ENCODE measurements at regions not wholly inside any gene's neighbourhood (a gene's known extent, or its start where the extent isn't known, plus 50 kb on each side); places are given as distances from the start of the nearest gene placed in this dataset.

DNA sequence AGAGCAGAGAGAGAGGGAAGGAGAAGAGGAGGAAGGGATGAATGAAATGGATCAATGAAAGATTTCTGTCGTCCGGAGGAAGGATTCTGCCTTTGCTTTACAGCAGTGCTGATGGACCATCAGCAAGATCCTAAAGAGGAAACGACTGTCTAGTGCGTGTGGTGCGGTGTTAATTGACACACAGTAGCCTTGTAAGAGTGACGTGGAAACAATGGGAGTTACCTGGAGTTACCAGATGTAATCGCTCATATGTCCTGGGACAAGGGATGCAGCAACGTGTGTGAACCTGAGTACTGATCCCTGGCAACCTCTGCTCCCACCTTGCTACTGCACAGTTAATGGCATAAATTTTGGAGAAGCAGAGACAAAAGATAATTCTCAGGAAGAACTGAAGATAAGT is 62.6 kb upstream of the TPRG1 start:
- H3K4me3 ChIP-seq (ENCODE audit: low read depth, low read length), result no peak overlapping the region
- no peak for TF ChIP-seq CTCF (IDR thresholded peaks at IDR 0.05; ENCODE audit: low read depth, low read length)

DNA sequence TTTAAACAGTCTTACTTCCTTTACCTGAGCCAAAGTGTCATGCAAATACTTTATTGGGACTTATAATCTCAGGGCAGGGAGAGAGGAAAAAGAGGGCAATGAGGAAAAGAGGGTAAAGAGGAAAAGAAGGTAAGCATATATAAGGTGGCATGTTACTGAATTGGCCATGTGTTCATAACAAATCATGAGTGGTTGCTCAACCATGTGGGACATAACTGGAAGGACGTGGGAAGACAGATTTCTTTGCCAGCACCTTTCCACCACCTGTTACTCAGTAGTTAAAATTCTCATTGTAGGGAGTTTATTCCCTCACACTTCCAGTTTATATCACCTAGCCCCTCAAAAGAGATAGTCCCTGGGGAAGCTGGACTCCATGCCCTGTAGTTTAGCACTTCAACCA is 54.7 kb upstream of the TPRG1 start:
- no peak overlapping the region for H3K4me3 ChIP-seq (ENCODE audit: low read depth, low read length)
- no peak for TF ChIP-seq CTCF (IDR thresholded peaks at IDR 0.05; ENCODE audit: low read depth, low read length)

- no peak overlapping the region for H3K4me3 ChIP-seq (ENCODE audit: low read depth, low read length)
- no peak for TF ChIP-seq CTCF (IDR thresholded peaks at IDR 0.05; ENCODE audit: low read depth, low read length)
Observed at GRCh38 chr3:189118896-189119295, 52.9 kb upstream of the TPRG1 start.

DNA sequence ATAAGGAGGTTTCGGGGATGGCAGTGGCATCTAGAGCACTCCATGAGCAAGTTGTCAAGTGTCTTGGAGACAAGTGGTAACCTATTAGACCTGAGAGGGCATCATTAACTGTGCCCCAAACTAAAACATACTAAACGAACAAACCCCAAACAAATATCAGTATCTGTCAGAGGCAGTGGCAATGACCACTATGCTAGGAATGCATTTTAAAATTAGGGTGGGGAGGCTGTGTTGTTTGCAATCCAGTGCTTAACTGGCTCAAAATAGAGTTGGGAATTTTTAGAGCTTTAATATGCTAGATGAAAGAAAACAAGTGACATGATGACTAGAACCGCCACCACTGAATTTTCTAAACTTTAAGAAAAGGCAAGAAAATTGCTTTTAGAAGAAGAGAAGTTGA is 51.8 kb upstream of the TPRG1 start:
- no peak overlapping the region for H3K4me3 ChIP-seq (ENCODE audit: low read depth, low read length)
- TF ChIP-seq CTCF (IDR thresholded peaks at IDR 0.05; ENCODE audit: low read depth, low read length), result no peak

- H3K4me3 ChIP-seq (ENCODE audit: low read depth, low read length), result no peak overlapping the region
- TF ChIP-seq CTCF (IDR thresholded peaks at IDR 0.05; ENCODE audit: low read depth, low read length), result no peak
Observed at GRCh38 chr3:189121092-189121491, 50.7 kb upstream of the TPRG1 start.
